ENCODE measurements at regions not wholly inside any gene's neighbourhood (a gene's known extent, or its start where the extent isn't known, plus 50 kb on each side); places are given as distances from the start of the nearest gene placed in this dataset.
"Not testable (repeated sequence)": the region's sequence is repeated elsewhere in the genome, so short reads cannot be mapped to it uniquely, and the experiment has no call there.

- intact Hi-C loops (cut with DNase I): no loop called here
- DNase-seq (ENCODE audit: low spot score) (no peak), ATAC-seq (no peak)
Measured at GRCh38 chr4:31682796-31683195, 962.6 kb downstream of the PCDH7 start.

- intact Hi-C loops (cut with DNase I): no loop called here
- DNase-seq (ENCODE audit: low spot score): no peak
- ATAC-seq: no peak
Measured at GRCh38 chr4:31687717-31688342, 967.7 kb downstream of the PCDH7 start.

- intact Hi-C loops (cut with DNase I): no loop called here
- ATAC-seq (no peak), DNase-seq (ENCODE audit: low spot score) (no peak)
Measured at GRCh38 chr4:31692399-31692940, 972.3 kb downstream of the PCDH7 start.

- no peak for DNase-seq (ENCODE audit: low spot score)
- ATAC-seq: no peak
- intact Hi-C loops (cut with DNase I): no loop called here
Measured at GRCh38 chr4:31701256-31701655, 981.1 kb downstream of the PCDH7 start.

GRCh38 chr4:31702326-31702725 is 982.2 kb downstream of the PCDH7 start:
- DNase-seq (ENCODE audit: low spot score) (no peak), ATAC-seq (no peak)
- intact Hi-C loops (cut with DNase I): no loop called here

GRCh38 chr4:31714238-31714637 is 994.1 kb downstream of the PCDH7 start:
- DNase-seq (ENCODE audit: low spot score): no peak

GRCh38 chr4:31715302-31715701 is 995.1 kb downstream of the PCDH7 start:
- ATAC-seq: no peak
- intact Hi-C loops (cut with DNase I): no loop called here
- DNase-seq (ENCODE audit: low spot score): no peak

More at GRCh38 chr4:31714238-31714637, 994.1 kb downstream of the PCDH7 start:
- no peak for ATAC-seq
- intact Hi-C loops (cut with DNase I): no loop called here

GRCh38 chr4:31727030-31727429 is 1006.9 kb downstream of the PCDH7 start:
- intact Hi-C loops (cut with DNase I): no loop called here
- DNase-seq (ENCODE audit: low spot score): no peak
- ATAC-seq: no peak

GRCh38 chr4:31735004-31735403 is 1014.8 kb downstream of the PCDH7 start:
- ATAC-seq: no peak
- intact Hi-C loops (cut with DNase I): no loop called here
- DNase-seq (ENCODE audit: low spot score): no peak

GRCh38 chr4:31737419-31737818 is 1017.2 kb downstream of the PCDH7 start:
- intact Hi-C loops (cut with DNase I): no loop called here
- DNase-seq (ENCODE audit: low spot score) (no peak), ATAC-seq (no peak)

GRCh38 chr4:31741326-31741725 is 1021.2 kb downstream of the PCDH7 start:
- ATAC-seq (no peak), DNase-seq (ENCODE audit: low spot score) (no peak)
- intact Hi-C loops (cut with DNase I): no loop called here

GRCh38 chr4:31748382-31748781 is 1028.2 kb downstream of the PCDH7 start:
- no peak for DNase-seq (ENCODE audit: low spot score)
- intact Hi-C loops (cut with DNase I): no loop called here
- no peak for ATAC-seq

- DNase-seq (ENCODE audit: low spot score); intact Hi-C loops (cut with DNase I): not testable (repeated sequence)
Measured at GRCh38 chr4:31750581-31750980, 1030.4 kb downstream of the PCDH7 start.

GRCh38 chr4:31755751-31756150 is 1035.6 kb downstream of the PCDH7 start:
- ATAC-seq (no peak), DNase-seq (ENCODE audit: low spot score) (no peak)
- intact Hi-C loops (cut with DNase I): no loop called here

More at GRCh38 chr4:31750581-31750980, 1030.4 kb downstream of the PCDH7 start:
- ATAC-seq: not testable (repeated sequence)

GRCh38 chr4:31768756-31769155 is 1048.6 kb downstream of the PCDH7 start:
- no peak for ATAC-seq
- no peak for DNase-seq (ENCODE audit: low spot score)
- intact Hi-C loops (cut with DNase I): no loop called here

GRCh38 chr4:31783311-31783710 is 1063.1 kb downstream of the PCDH7 start:
- DNase-seq (ENCODE audit: low spot score) (no peak), ATAC-seq (no peak)
- intact Hi-C loops (cut with DNase I): no loop called here

GRCh38 chr4:31784558-31784957 is 1064.4 kb downstream of the PCDH7 start:
- DNase-seq (ENCODE audit: low spot score) (no peak), ATAC-seq (no peak)
- intact Hi-C loops (cut with DNase I): no loop called here

GRCh38 chr4:31787701-31788100 is 1067.5 kb downstream of the PCDH7 start:
- ATAC-seq (no peak), DNase-seq (ENCODE audit: low spot score) (no peak)
- intact Hi-C loops (cut with DNase I): no loop called here

- intact Hi-C loops (cut with DNase I): no loop called here
- DNase-seq (ENCODE audit: low spot score) (no peak), ATAC-seq (no peak)
Measured at GRCh38 chr4:31788676-31789075, 1068.5 kb downstream of the PCDH7 start.

- ATAC-seq (no peak), DNase-seq (ENCODE audit: low spot score) (no peak)
- intact Hi-C loops (cut with DNase I): no loop called here
Measured at GRCh38 chr4:31791666-31792065, 1071.5 kb downstream of the PCDH7 start.

GRCh38 chr4:31793907-31794306 is 1073.7 kb downstream of the PCDH7 start:
- DNase-seq (ENCODE audit: low spot score) (no peak), ATAC-seq (no peak)
- intact Hi-C loops (cut with DNase I): no loop called here

Measured in sciatic nerve (tissue), 2 donors.